IMR-90 (cell line): ENCODE measurements at regions not wholly inside any gene's neighbourhood (a gene's known extent, or its start where the extent isn't known, plus 50 kb on each side); places are given as distances from the start of the nearest gene placed in this dataset.

Experiments
- CEBPB ChIP-seq: IDR thresholded peaks from 2 replicates; pipeline ENCODE4 v1.6.1; 2012; ENCODE audit warnings: low read depth, low read length, improper control_type of control experiment
- CHD1 ChIP-seq: IDR thresholded peaks from 2 replicates; pipeline ENCODE4 v1.6.1; 2012; ENCODE audit warnings: low read depth, low read length, improper control_type of control experiment
- CTCF ChIP-seq: conservative IDR thresholded peaks from 2 replicates; pipeline ENCODE4 v1.5.1; 2012; ENCODE audit warnings: mild to moderate bottlenecking, low read depth, low read length, improper control_type of control experiment
- MAFK ChIP-seq: IDR thresholded peaks from 2 replicates; pipeline ENCODE4 v1.6.1; 2012; ENCODE audit warnings: low read depth, low read length, improper control_type of control experiment
- POLR2A ChIP-seq: IDR thresholded peaks from 2 replicates; pipeline ENCODE4 v1.6.1; 2012; ENCODE audit warnings: mild to moderate bottlenecking, low read depth, low read length
- RAD21 ChIP-seq: IDR thresholded peaks from 2 replicates; pipeline ENCODE4 v1.6.1; 2012; ENCODE audit warnings: low read length, improper control_type of control experiment
- RCOR1 ChIP-seq: IDR thresholded peaks from 2 replicates; pipeline ENCODE4 v1.6.1; 2012; ENCODE audit warnings: mild to moderate bottlenecking, low read length, improper control_type of control experiment; ENCODE audit not compliant: insufficient replicate concordance
- RFX5 ChIP-seq: IDR thresholded peaks from 2 replicates; pipeline ENCODE4 v1.8.0; 2012; ENCODE audit warnings: low read depth, mild to moderate bottlenecking, low read length, moderate library complexity

- TF ChIP-seq POLR2A (no peak), CTCF (no peak), CEBPB (no peak), RFX5 (no peak), CHD1 (no peak), RAD21 (no peak), MAFK (no peak), RCOR1 (no peak)
Observed at GRCh38 chr12:124150168-124150567, 144.7 kb upstream of the RFLNA start.
